Stomach (tissue), 4 donors: ENCODE measurements at regions not wholly inside any gene's neighbourhood (a gene's known extent, or its start where the extent isn't known, plus 50 kb on each side); places are given as distances from the start of the nearest gene placed in this dataset.

Source experiments
- POLR2A ChIP-seq, 4 donors: fragments of 450-650 bp; IDR thresholded peaks; one replicate each; pipeline ENCODE4 v1.6.1; 2016; ENCODE audit warnings: antibody characterized with exemption in 4 of 4, control low read depth in 2 of 4, mild to moderate bottlenecking in 1 of 4, moderate library complexity in 1 of 4
- TF ChIP-seq, protein P1 (sequence below), 7 experiments: fragments of 450-650 bp in 4 of 7; fragments of 200-600 bp in 3 of 7; sonication (generic) in 3 of 7; IDR thresholded peaks; one replicate each; pipeline ENCODE4 v1.5.1; 2016 to 2019; ENCODE audit warnings: antibody characterized with exemption in 7 of 7, control low read depth in 2 of 7, mild to moderate bottlenecking in 1 of 7

DNA sequence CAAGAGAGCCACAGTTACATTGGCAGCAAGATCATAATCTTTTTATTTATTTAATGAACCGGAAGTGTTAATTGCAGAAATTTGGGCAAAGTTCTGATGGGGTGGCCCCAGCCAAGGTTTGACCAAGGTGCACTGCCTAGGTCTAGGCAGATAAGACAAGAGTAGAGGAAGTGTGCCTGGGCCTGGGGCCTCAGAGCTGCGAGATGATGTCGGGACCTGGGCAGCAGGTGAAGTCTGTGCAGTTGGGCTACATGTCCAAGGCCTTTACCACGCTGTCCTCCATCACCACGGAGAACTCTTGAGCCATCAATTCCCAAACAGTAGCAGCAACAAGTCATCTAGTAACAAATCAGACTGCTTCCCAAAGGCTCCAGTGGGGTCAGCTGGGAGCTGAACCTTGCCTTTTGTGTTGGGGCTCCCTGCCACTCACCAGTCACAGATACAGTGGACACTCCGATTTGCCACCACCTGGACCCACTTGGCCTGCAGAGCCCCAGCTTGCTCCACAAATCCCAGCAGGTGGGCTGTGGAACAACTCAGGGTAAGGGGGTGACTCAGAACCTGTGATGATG lies 52.5 kb upstream of the COMTD1 start:
- TF ChIP-seq, protein P1, sequence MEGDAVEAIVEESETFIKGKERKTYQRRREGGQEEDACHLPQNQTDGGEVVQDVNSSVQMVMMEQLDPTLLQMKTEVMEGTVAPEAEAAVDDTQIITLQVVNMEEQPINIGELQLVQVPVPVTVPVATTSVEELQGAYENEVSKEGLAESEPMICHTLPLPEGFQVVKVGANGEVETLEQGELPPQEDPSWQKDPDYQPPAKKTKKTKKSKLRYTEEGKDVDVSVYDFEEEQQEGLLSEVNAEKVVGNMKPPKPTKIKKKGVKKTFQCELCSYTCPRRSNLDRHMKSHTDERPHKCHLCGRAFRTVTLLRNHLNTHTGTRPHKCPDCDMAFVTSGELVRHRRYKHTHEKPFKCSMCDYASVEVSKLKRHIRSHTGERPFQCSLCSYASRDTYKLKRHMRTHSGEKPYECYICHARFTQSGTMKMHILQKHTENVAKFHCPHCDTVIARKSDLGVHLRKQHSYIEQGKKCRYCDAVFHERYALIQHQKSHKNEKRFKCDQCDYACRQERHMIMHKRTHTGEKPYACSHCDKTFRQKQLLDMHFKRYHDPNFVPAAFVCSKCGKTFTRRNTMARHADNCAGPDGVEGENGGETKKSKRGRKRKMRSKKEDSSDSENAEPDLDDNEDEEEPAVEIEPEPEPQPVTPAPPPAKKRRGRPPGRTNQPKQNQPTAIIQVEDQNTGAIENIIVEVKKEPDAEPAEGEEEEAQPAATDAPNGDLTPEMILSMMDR (IDR thresholded peaks at IDR 0.05), result no peak
- TF ChIP-seq POLR2A (IDR thresholded peaks at IDR 0.05), result no peak
